ENCODE measurements at regions not wholly inside any gene's neighbourhood (a gene's known extent, or its start where the extent isn't known, plus 50 kb on each side); places are given as distances from the start of the nearest gene placed in this dataset.

DNA sequence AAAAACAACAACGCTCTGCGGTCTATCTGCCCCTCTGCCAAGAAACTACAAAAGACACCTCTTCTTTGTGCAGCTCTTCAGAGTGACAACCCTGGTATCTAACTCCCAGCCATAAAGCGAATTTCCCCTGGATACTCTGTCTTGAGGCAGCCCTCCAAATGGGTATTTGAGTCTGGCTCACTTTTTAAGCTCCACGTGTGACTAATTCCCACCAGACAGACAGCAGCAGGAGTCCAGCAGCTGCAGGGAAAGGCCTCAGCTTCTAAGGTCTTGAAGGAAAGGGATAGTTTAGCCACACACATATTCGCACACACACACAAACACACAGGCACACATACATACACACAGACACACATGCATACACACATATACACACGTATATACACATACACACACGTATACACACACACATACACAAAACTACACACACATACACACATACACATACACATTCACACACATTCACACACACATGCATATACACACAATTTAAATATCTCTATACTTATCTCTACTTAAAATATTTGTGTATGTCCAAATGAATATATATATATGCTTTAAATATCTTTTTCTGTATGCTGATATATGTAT, 188.8 kb downstream of the TSHZ3 start:
- peak; percentile 97 for DNase-seq (ENCODE audit: low read depth)

DNA sequence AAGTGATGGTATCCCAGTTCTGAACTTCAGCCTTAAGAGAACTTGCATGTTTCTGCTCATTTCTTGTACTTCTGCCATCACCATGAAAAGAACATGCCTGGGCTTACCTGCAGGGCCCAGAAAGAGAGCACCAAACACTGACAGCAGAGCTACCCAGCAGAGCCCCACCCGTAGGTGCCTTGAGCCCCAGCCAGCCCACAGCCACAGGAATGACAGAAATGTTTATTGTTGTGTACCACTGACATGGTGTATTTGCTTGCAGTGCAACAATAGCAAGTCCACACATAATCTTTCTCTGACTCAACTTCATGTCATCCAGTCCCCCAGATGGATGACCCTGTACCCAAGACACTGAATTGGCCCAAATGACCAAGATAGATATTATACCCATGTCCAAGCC, 195.2 kb downstream of the TSHZ3 start:
- DNase-seq (ENCODE audit: low read depth) = peak; percentile 73

DNA sequence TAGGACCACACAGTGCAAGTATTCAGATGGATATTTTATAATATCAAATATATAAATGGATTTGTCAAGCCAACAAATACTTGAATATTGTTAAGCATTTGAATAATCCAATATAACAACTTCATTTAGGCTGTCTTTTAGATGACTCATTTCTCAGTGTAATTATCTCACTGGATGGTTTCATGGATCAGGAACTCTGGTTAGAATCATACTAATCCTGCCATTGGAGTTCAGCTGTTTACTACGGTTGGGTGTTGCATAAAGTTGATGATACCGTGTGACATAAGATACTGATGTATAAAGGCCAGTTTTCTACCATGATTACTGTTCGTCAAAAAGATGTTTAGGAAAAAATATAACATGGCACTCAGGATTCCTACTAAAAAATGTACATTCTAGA, 196.3 kb downstream of the TSHZ3 start:
- peak; percentile 38 for DNase-seq (ENCODE audit: low read depth)

DNA sequence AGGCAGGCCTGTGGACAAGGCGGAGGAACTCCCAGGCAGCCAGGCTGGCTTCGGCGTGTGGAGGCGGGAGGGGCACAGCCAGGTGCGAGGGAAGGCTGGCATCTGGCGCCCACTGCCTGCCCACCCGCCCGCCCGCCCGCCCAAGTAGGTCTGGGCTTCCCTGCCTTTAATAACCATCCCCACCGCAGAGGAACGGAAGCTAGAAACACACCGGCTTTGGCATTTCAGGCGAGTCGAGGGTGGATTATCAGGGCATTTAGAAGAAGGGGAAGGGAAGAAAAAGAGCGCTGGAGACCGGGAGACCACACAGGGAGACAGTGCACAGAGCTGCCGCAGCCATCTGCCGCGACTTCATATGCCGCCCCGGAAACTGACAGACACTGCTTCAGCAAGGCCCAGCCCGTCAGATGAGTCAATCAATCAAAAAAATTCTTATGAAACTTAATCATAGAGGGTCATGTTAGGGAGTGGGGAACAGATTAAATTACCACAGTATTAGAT, 199.7 kb downstream of the TSHZ3 start:
- DNase-seq (ENCODE audit: low read depth) = peak; percentile 59

DNA sequence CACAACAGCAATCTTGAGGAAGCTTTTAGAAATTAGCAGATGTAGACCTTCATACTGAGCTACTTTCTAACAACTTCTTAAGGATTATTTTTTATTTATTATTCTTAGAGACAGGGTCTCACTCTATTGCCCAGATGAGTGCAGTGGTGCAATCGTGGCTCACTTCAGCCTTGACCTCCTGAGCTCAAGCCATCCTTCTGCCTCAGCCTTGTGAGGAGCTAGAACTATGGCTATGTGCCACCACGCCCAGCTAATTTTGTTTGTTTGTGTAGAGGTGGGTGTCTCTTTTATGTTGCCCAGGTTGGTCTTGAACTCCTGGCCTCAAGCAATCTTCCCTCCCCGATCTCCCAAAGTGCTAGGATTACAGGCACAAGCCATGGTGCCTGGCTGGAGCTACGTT, 200.6 kb downstream of the TSHZ3 start:
- no peak for DNase-seq (ENCODE audit: low read depth)

DNA sequence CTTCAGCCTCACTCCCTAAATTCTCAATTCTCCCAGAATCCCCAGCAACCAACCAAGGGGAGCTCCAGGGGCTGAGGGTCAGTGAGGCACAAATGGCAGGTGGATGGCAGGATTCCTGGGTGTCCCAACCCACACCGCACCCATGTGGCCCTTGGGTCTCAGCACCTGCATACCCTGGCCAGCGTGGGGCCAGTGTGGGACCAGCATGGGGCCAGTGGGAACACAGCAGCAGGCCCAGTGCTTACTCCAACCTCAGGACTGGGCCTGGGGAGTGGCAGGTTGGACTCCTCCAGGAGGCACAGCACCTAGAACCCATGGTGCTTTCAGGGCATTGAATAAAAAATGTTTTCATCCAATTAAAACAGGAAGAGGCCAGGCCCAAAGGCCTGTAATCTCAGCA, 202.0 kb downstream of the TSHZ3 start:
- no peak for DNase-seq (ENCODE audit: low read depth)

DNA sequence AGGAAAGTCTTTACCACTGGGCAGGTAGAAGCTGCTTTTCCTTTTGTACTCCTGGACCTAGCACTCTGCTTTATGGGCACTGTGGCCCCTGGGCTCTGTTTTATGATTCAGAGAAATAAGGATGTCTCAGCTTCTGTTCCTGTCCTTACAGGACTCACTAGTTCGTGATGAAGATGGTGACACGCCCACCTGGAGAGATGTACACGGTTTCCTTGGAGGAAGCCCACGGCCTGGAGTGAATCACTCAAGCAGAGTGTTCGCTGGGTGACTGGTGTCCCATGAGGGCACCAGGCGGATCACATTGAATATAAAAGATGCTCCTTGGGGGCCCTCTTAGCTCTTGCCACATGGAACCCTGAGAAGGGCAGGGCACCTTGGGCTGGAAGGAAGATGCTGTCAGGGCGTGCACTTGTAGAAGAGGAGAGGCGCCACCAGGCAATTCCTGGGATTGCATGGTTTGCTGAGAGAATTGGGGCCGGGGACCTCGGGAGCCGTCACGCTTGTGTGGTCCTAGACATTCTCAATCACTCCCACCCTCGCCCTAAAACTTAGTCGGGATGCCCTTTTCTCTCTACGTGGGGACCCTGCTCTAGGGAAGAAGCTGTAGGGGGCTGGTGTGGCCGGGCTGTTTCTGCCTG, 202.6 kb downstream of the TSHZ3 start:
- no peak for DNase-seq (ENCODE audit: low read depth)

DNA sequence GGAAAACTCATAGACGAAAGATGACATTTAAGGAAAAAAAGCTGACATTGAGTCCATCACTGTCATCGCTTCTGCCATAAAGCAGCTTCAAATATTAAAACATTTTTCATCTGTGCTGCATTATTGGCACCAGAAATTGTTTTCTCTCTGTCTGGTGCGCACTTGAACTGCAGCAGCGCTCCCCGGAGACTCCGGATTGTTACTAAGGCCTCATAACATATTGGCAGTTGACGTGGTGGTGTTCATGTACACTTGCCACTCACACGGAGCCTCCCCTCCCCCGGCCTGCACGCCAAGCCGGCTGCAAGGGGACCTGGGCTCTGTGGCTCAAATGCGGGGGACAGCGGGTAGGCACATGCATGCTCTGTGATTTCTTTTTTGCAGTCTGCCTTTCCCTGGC, 203.2 kb downstream of the TSHZ3 start:
- DNase-seq (ENCODE audit: low read depth) = no peak

DNA sequence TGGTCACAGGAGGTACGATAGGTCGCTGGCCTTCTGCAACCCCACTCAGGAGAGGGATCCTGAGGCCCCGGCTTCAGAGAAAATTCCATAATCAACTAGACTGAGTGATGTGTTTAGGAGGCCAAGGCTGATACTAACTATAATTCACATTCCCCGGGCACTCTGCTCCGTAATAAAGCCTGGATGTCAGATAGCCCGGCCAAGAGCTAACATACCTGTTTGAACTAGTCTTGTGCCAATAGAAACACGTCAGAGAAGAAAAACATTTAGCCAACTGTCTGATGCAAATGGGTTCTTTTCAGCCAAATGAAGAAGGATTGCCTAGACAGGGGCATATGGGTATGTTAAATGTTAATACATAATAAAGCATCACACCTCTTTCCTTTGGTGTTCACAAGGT, 204.2 kb downstream of the TSHZ3 start:
- DNase-seq (ENCODE audit: low read depth) = no peak

DNA sequence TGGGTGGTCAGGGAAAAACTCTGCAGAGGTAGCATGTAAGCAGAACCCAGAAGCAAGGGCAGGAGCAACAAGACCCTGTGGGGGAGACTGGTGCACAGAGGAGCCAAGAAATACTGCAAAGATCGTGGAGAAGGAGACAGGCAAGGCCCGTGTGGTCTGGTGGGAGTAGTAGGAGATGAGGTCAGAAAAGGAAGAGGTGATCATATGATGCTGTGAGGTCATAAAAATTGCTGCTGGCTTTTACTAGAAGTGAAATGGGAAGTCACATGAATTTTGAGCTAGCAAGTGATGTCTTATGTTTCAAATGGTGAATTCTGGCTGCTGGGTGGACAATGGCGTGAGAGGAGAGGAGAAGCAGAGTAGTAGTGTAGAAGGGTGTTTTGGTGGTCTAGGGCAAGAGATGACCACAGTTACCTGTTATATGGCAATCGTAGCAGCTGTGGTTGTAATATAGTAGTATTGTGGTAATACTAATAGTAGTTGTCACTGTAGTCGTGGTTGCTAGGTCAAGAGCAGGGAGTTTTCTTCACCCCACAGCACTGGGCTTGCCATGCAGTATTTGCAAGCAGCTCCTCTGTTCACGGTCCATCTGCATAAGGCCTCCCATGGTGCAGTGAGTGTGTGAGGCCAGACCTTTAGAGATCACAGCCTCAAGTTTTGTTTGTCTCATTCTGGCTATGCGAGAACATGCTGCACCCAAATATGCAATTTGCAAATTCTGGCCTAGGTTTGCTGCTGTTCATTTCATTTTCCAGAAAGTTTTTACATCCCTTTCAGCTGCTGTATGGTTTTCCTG, 205.0 kb downstream of the TSHZ3 start:
- DNase-seq (ENCODE audit: low read depth) = peak; percentile 45

DNA sequence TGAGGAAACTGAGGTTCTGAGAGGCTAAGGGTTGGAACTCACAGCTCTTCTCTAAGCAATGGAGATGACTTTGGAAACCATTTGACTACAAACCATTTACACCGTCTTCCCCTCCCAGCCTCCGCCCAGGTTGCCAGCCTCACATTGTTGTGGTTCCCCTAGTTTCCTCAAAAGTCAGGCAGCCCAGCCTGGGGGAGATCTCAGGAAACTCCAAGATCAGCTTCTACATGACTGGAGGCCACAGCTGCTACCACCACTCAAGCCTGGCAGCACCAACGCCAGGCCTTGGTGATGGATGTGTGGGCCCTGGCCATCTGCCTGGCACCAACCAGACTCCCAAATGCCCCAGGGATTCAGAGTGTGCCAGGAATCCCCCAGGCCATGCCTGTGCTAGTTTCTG, 207.9 kb downstream of the TSHZ3 start:
- DNase-seq (ENCODE audit: low read depth) = peak; percentile 98

DNA sequence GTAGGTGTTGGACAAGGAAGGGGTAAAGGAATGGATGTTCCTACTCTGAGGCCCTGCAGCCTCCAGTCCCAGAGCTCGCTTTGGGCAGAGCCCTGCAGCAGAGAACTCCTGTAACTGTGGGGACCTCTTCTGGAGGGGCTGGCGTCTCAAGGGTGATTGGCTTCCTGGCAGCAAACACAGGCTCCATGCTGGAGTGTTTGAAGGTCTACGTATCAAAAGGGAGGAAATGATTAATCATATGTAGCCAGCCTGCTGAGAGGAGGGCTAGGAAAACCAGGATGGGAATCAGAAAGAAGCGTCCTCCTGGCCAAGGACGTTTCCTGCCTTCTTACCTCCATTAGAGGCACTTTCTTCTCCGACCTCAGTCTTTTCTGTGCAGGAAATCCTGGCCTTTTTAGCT, 208.5 kb downstream of the TSHZ3 start:
- peak; percentile 32 for DNase-seq (ENCODE audit: low read depth)

DNA sequence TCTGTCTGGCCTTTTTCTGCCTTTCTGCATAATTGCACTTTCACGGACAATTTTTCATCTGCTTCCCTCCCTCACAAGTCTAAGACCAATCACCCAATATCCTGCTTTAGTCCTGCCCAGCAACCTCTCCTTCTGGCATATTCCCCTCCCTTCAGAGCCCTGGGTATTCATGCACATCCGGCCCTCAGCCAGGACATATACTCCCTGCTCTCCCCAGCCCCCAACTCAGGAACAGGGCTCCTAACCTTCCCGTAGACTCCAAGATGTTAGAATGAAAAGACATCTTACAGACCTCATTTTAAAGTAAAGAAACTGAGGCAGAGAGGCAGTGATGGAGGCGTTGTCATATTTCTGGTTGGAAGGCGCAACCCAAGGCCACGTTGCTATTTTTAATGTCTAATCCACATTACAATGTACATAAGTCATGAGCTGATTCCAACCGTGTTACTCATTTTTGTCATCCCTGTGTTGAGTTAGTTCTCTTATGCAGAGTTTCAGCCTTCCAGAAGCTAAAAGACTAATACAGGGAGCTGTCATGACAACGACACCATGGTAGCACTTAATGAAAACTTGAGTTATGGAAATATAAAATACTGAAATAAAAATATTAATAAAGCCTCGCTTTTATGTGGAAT, 209.2 kb downstream of the TSHZ3 start:
- peak; percentile 65 for DNase-seq (ENCODE audit: low read depth)

DNA sequence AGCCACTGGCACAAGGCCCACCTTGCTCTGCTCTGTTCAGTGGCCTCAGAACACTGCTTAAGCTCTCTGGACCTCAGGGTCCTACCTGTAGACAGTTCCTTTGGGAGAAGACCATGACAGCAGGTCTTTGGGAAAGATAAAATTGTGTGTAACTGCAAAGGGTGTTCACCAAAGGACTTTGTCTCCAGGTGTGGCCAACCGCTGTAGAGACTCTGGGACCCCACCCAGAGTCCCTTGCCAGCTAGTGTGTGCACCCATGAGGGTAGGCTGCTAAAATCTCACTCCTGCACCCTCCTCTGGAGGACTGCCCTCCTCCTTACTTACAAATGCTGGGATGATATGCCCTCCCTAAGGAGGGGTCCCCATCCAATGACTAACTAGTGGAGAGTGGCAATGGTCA, 211.2 kb downstream of the TSHZ3 start:
- DNase-seq (ENCODE audit: low read depth) = no peak

DNA sequence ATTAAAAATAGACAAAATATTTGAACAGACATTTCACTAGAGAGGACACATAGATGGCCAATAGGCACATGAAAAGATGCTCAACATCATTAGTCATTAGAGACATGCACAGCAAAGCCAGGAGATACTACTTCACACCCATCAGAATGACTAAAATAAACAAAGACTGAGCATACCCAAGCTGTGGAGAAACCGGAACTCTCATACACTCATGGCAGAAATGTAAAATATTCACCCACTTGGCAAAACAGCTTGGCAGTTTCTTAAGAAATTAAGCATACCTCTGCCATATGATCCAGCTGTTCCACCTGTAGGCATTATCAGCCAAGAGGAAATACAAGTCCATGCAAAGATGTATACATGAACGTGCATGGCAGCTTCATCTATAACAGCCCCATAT, 213.4 kb downstream of the TSHZ3 start:
- no peak for DNase-seq (ENCODE audit: low read depth)

DNA sequence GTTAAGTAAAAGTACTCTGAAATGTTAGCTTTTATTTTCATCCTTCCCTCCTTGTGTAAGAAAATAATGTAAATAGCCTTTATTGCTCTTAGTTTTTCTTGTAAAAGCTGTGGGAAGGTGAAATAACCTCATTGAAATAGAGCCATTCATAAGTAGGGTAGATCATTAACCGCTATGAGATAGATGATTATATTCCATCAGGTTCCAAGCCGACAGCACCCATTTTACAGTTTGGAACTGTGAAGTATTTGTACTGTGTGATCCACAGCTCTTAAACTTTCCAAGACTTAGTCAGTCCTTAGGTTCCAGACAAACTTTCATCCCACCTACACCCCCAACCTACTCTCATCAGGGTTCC, 216.5 kb downstream of the TSHZ3 start:
- no peak for DNase-seq (ENCODE audit: low read depth)

DNA sequence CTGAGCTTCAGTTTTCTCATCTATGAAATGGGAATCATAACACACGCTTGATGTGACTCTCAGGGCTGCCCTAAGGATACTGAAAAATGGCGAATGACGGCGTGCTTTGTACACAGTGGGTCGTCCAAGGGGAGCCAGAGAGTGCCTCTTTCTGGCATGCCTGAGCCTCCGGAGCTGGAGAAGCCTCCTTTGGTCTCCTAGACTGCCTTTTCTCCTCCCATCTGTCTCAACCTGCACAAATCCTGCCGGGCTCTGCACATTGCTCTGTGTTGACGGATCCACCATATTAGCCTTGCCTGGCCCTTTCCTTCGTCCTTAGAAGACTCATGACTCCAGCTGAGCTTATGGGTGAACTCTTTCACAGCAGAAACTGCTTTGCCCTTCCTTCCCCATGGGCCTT, 220.9 kb downstream of the TSHZ3 start:
- no peak for DNase-seq (ENCODE audit: low read depth)

DNA sequence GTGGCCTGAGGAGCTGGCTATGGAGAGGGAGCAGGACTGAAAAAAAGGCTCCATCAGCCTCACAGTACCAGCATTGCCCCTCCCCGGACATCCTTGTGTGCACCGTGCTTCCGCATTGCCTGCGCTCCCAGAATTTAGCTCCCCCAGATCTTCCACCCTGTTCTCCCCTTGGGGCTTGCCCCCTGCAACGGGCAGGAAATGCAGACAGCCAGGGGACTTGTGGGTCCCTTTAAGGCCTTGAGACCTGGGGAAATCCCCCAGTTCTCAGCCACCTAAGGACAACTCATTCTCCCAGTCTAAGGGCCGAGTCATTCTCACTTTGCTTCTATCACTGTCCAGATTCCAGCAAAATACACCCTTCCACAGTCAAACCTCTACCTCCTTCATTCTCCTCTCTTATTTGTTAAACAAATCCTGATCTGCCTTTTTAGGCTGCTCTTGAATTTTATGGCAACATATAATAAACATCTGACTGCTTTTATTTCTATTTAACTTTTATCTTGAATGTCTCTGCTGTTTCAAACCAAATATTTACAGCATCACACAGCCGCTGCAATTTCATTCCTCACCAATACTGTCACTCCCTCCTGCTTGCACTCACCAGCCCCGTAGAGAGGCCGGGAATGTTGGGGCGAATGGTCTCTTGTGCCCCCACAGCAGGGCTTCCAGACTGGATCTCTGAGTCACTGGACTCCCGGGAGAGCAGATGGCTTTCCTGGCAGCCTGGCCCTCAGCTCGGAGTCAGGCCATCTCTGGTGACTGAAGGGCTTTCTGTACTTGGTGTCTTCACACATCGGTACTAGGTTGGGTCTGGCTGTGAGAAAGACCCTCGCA, 221.9 kb downstream of the TSHZ3 start:
- peak; percentile 90 for DNase-seq (ENCODE audit: low read depth)

DNA sequence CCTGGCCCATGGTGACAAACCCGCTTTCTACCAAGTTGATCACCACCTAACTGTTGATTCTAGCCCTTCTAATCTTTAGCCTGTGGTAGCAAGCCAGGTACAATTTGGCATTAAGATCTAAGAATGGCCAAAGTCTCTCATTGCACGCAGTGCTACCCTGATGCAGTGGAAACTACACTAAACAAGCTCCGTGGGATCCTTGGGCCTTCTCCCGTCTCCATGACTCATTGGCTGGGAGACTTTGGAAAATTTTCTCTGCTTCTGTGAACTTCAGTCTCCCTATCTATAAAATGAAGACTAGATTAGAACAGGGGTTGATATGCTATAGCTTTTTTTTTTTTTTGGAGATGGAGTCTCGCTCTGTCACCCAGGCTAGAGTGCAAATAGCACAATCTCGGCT, 223.0 kb downstream of the TSHZ3 start:
- no peak for DNase-seq (ENCODE audit: low read depth)

DNA sequence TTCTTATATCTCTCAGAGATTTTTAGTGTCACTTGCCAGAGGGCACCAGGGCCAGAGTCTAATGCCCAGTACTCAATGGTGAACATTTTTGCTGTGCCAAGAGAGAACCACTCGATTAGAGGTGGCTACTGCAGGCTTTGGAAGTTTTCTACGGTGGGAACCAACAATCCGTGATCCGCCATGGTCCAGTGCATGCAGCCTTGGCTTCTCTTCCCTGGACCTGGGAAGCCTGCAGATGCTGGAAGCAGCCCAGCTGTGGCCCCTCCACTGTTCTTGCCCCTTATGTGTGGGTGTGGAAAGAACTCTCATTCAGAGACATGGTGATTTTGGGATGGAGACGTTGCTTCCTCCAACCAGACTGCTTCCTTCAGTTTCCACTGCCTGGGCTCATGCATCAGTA, 224.2 kb downstream of the TSHZ3 start:
- no peak for DNase-seq (ENCODE audit: low read depth)

DNA sequence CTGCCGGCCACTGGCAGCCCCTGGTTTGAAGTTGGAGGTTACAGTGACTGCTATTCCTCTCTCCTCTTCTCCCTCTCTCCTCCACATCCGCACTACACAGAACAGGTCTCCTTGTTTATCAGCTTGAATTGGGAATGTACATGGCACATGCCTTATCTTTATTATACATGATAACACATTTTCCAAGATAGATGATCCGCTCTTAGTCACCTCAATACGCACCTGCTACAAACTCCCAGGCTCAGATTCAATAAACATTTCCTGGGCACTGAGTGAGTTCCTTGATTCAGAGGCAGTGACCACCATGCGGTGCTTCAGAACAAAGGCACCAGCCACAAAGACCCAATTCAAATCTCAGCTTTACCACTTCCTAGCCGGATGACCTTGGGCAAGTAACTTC, 227.7 kb downstream of the TSHZ3 start:
- DNase-seq (ENCODE audit: low read depth) = no peak

All from myocyte (in vitro differentiated cells).